HG02938 (cell line): ENCODE measurements at regions not wholly inside any gene's neighbourhood (a gene's known extent, or its start where the extent isn't known, plus 50 kb on each side); places are given as distances from the start of the nearest gene placed in this dataset.
"Not testable (repeated sequence)": the region's sequence is repeated elsewhere in the genome, so short reads cannot be mapped to it uniquely, and the experiment has no call there.

Experiments used
- ATAC-seq: cut with Tn5 transposase; IDR thresholded peaks from one replicate; pipeline ENCODE4 v1.9.1; 2021; ENCODE audit warnings: mild to moderate bottlenecking, moderate library complexity; ENCODE audit not compliant: unreplicated experiment

DNA sequence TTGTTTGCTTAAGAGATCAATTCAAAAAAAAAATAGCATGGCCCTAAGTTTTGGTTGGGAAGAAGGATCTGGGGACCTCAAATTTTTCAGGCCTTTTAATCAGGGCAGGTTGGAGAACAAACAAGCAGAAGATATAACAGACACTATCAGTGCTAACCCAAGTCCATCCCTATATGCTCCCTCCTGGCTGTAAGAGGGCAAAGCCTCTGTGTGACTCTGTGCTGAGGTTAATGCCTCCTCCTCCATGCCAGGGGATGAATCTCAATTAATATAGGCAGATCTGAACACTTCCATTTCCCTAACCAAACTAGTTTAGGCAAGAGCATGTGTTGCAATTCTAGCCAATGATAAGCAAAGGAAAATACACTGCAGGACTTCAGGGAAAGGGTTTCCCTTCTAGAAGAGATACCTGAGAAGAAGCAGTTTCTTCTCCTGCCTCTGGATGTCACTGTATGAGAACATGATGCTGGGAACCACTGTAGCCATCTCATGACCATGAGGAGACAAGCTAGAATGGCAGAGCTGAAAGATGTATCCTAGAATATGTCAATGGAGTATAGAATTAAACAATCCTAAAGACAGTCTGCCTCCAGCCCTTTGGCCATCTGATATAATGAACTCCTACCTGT is 76.0 kb downstream of the CHD9NB start:
- ATAC-seq: peak; percentile 72

DNA sequence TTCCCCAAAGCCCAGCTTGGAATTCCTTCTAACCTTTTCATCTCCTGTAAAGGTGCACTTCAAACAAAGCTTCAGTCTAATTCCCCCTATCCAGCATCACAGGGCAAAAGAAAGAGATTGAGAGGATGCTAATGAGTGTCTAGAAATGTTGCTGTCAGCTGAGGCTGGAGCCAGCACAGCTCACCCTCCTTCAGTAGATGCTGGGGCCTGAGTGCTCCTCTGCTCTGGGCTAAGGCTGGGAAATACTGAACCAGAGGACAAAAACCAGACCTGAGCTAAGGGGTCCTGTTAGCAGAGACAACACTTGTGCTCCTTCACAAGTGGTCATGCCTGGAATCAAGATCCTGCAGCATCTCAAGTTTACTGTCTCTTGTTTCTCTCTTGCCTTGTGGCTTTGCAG is 85.0 kb downstream of the CHD9NB start:
- ATAC-seq: no peak

DNA sequence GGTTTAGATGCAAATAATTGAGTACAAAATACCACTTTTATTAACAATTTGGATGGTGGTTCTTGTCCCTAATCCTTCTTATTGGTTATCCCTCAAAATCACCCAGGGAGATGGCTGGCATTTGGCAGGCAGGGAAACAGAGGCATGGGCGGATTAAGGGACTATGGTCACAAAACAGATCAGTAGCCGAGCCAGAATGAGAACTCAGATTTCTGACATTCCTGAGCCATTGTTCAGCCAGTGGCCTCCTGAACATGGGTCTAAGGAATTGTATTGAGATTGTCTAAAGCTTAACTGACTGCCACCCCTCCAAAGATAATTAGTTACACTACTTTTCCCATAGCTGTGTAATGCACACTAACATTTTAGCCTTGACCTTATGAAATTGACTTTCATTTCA is 88.4 kb downstream of the CHD9NB start:
- no peak for ATAC-seq

DNA sequence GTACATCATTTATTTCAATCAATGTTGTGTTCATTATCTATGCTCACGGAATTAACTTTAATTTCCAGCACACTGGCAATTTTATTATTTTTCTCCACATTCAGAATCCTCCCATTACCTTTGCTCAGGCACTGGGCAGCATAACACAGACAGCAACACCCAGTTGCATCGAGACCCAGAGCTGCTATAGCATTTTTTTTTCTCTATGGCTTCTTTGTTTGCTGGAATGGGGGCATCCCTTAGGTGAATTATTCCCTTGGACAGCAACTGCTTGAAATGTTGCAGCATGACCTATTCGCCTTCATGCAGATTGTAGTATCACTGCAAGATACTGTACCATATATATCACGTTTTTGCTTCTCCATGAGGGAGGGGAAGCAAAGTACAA is 88.8 kb downstream of the CHD9NB start:
- no peak for ATAC-seq

DNA sequence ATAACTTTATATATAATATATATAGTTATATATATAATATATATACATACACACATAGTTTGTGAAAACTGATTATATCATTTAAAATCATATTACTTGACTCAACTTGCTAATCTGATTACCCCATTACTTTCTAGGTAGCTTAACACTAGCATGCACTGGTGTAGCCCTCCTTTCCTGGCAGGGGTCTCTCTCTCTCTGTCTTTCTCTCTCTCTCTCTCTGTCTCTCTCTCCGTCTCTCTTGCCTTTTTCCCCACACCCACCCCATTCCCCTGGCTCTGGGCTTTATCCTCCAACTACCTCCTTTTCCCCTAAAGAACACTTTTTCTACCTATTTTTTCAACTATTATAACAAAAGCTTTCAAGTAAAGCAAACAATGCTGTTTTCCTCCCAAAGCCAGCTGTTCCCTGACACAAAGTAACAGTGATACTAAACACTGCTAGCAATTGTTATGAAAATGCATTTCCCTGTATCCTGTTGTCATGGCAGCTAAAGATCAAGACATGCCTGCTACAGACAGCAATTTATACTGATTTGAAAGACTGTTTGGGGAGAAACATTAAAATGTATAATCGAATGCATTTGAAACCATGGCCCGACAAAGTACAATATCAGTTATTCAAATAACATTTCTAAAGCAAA is 89.4 kb downstream of the CHD9NB start:
- ATAC-seq: no peak

DNA sequence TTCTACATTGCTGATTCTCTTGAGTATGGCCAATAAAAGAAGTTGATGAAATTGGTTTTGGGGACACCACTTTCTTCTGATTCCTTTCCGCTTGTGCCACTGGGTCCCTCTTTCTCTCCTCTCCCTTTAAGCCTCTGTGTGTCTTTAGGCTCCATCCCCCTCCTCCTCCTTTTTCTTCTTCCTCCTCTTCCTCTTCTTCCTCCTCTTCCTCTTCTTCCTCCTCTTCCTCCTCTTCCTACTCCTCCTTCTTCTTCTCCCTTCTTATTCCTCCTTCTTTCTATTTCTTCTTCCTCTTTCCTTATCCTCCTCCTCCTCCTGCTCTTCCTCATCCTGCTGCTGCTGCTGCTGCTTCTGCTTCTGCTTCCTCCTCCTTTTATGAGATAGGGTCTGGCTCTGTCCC is 93.7 kb downstream of the CHD9NB start:
- no peak for ATAC-seq

DNA sequence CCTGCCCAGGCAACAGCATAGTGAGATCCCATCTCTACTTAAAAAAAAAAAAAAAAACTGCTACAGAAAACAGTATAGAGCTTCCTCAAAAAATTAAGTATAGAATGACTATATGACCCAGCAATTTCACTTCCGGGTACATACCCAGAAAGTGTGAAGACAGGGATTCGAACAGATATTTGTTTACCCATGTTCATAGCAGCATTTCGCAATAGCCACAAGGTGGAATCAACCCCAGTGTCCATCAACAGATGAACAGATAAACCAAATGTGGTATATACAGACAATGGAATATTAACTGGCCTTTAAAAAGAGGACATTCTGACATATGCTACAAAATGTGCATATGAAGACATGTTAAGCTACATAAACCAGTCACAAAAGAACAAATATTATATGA is 95.5 kb downstream of the CHD9NB start:
- no peak for ATAC-seq

DNA sequence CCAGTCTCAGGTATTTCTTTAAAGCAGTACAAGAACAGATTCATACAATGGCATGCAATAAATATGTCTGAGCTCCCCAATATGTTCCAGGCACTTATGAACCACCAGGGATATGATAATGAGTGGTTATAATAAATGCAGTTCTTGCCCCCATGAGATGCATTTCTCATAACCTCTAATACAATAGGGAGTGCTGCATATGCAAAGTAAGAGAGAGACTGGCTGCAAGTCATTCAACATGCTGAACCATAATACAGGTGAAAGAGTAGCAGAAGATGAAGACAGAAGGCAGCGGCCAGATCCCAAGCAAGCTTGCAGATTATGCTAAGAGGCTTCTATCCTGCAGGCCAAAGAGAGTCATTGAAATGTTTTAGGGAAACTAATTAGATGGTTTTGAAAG is 96.7 kb downstream of the CHD9NB start:
- no peak for ATAC-seq

DNA sequence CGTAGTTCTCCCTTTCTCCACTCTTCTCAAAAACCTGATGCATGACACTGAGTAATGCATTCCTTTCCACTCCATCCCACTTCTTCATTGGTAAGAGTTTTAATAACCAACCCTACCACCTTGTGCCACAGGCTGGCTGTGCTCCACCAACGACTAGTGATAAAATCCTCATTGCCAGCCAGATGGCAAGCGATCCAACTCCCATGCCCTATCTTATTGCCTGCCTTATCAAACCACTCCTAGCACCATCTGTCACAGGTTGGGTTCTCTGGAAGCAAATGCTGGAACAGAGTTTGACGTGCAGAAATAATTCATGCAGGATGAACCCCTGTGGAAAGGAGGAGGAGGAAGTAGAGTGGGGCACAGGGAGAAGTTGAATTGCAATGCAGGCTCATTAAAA is 99.5 kb downstream of the CHD9NB start:
- ATAC-seq: no peak

DNA sequence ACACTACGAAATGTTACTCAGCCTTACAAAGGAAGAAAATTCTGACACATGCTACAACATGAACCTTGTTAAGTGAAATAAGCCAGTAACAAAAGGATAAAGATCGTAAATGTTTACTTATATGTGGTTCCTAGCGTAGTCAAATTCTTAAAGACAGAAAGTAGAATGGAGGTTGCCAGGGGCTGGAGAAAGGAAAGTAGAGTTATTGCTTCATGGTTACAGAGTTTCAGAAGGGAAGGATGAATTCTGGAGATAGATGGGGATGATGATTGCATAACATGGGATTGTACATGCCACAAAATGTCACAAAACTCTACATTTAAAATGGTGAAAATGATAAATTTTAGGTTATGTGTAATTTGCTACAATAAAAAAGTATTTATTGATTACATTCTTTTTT is 103.8 kb downstream of the CHD9NB start:
- no peak for ATAC-seq

DNA sequence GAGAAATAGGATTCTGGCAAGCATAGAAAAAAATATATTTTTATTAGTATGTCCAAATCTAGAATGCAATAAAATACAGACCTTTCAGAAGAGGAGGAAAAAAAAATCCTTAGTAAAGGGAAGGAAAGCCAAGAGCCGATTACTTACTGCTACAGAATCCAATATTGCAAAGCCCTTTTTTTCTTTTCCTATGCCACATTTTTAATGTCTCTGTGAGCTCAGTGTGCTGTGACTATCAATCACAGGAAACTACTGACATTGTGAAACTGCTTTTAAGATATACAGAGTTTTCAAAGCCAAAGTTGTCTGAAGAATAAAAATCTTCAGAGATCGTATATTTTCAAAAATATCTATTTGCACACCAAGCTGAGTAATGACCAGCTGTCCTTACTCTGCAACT is 120.4 kb downstream of the CHD9NB start:
- ATAC-seq: no peak

DNA sequence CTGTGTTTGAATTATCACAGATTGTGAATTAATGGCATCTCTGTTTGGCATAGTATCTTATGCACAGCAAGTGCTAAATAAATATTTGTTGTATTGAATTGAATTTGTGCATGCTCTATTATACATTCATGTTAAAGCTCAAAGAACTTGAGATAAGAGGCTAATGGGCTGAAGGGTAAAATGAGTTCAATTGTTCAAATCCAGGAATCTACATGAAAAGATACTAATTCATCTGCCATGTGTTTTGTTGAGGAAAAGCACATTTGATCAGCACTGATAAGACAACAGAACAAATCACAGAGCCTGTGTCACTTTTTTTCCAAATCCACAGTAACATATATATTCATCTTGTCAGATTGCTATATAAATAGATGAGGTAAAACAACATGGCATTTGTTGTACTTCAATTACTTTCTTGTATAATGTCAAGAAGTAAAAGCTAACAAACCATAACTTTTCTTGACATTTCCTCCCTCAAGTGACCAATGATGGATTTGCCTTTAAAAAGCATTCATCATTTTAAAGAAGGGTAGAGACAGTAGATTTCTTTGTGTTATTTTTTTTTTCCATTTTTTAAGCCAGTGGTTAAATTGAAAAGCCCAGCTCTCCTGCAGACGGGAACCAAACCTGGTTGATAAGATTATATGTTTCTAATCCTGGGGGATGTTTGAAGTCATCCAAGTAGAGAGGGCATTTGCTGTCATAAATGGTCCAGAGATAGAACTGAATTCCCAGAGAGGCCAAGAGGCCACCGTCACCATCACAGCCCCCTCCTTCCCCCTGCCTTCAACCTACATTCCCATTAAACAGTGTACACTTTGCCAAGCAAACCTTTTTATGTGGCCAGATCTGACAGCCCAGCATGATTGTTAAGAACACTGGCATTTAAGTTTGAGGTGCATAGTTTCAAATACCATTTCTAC is 123.0 kb downstream of the CHD9NB start:
- no peak for ATAC-seq

DNA sequence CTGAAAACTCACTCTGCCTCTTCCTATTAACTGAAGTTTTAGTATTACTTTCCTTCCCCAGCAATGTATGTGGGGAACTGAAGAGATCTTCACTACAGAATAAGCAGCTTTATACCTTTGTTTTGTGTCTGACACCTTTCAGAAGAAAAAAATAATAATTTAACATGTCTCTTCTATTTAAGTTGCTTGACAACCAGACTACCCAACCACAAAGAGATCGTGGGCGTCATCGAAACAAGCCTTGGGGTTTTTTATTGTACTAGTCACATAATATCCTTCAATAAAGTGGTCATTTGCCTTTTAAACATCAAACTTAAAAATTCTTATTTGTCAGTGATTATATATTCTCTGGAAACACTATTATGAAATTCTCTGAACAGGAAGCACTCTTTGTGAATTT is 123.7 kb downstream of the CHD9NB start:
- peak; percentile 55 for ATAC-seq

DNA sequence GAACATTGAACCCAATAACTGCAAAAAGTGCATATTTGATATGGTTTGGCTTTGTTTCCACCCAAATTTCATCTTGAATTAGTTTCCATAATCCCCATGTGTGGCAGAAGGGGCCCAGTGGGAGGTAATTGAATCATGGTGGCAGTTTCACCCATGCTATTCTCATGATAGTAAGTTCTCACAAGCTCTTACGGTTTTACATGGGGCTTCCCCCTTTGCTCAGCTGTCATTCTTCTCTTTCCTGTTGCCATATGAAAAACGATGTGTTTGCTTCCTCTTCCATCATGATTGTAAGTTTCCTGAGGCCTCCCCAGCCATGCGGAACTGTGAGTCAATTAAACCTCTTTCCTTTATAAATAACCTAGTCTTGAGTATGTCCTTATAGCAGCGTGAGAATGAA is 127.6 kb downstream of the CHD9NB start:
- ATAC-seq: no peak

DNA sequence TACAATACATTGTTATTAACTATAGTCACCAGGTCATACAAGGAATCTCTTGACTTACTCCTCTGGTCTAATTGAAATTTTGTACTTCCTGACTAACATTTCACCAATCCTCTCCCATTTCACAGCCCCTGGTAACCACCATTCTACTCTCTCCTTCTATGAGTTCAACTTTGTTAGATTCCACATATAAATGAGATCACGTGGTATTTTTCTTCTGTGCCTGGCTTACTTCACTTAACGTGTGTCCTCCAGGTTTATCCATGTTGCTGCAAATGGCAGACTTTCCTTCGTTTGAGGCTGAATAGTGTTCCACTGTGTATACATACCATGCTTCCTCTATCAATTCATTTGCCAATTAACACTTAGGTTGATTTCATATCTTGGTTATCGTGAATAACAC is 128.5 kb downstream of the CHD9NB start:
- ATAC-seq: no peak

DNA sequence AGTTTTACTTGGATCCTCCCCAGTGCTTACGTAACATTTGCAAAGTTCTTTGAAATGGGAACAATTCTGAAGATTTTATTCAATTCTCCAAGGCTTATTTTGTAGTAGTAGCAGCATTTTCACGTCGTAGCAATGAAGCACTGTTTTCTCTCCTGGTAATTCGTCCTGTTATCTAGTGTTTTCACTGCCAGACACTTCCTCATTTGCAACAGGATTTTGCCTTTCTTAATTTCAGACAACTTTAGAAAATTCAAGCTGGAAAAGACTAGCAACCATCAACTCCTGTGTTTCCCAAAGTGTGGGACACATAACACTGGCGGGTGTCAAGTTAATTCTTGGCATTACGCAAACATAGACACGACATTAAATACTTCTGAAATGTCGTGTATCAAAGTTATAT is 131.6 kb downstream of the CHD9NB start:
- ATAC-seq: no peak

DNA sequence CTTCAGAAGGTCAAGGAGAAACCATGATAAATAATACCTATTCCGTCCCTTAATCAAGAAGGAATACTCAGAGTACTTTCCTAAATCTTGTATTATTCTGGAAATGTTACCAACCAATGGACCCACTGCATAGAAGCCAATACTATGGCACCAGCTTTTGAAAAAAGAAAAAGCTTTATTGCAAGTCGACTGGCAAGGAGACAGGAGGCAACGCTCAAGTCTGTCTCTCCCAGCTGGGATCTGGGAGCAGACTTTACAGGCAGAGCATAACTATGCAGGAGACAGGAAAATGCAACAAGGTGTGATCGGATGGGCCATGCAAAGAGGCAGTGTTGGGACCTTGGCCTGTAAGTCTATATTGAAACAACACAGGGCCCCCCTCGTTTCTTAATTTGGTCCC is 132.4 kb downstream of the CHD9NB start:
- no peak for ATAC-seq

DNA sequence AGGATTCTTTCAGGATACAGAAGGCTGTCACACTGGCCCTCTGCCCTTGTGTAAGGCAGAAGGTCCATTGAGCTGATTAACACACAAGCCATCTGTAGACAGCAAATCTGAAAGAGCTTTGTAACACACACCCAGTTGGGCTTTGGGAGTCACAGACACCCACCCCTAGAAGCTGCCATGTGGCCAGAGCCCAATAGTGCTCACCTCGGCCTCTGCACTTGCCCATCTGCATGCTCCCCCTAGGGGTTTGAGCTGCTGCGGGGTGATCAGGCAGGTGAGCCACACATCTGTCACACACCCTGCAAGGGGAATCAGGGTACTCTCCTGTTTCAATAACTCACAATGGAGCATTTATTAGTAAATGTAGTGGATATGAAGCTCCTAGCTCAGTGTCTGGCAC is 138.3 kb downstream of the CHD9NB start:
- no peak for ATAC-seq

DNA sequence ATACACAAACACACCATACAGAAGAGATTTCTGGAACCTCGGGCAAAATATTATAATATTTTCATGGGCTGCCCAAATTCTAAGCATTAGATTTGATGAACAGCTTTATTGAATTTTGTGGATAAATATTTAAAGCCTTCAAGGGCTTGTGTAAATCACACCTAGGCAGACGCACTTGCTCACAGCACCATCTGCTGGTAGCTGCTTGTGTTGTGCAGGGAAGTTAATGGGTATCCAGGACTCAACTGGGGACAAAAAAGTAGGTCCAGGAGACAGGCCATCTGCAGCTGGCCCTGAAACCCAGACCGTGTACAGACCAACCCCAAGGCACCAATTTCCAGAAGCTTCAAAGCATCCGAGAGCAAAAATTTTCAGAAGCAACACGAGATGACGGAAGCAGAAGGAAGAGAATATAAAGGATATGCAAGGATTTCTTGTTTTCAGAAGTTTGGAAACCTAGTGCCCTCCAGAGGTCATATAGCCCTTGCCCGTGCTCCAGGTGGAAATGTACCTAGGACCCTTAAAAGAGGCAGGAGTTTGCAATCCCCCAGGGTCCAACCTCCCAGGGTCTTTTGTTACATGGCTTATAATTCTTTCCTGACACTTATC is 140.0 kb downstream of the CHD9NB start:
- no peak for ATAC-seq

DNA sequence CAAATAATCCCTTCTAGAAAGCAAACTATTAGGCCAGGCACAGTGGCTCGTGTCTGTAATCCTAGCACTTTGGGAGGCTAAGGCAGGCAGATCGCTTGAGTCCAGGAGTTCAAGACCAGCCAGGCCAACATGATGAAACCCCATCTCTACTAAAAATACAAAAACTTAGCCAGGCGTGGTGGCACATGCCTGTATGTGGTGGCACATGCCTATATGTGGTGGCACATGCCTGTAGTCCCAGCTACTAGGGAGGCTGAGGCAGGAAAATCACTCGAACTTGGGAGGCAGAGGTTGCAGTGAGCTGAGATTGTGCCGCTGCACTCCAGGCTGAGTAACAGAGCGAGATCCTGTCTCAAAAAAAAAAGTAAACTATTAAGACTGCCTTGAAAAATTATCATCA is 144.6 kb downstream of the CHD9NB start:
- not testable (repeated sequence) for ATAC-seq

DNA sequence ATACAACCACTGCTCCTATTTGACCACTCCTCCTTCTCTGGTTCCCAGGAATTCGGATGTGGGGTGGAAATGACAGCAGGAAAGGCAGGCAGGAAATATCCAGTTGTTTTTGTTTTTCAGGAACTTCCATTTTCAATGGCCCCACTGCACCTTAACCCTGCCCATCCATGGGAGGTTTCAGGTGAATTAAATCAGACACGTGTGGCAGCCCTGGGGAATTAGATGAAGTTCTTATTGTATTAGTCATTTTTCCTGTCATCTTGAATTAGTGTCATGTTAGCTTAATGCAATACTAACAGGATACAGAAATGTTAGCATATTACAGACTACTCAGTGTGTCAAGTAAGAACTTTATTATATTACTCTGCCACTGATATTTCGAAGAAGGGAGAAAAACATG is 146.4 kb downstream of the CHD9NB start:
- ATAC-seq: no peak
